GM19023 (cell line): ENCODE measurements at regions not wholly inside any gene's neighbourhood (a gene's known extent, or its start where the extent isn't known, plus 50 kb on each side); places are given as distances from the start of the nearest gene placed in this dataset.
"Not testable (repeated sequence)": the region's sequence is repeated elsewhere in the genome, so short reads cannot be mapped to it uniquely, and the experiment has no call there.

Experiments
- ATAC-seq: cut with Tn5 transposase; IDR thresholded peaks from one replicate; pipeline ENCODE4 v1.9.1; 2021; ENCODE audit warnings: mild to moderate bottlenecking, moderate library complexity; ENCODE audit not compliant: unreplicated experiment

DNA sequence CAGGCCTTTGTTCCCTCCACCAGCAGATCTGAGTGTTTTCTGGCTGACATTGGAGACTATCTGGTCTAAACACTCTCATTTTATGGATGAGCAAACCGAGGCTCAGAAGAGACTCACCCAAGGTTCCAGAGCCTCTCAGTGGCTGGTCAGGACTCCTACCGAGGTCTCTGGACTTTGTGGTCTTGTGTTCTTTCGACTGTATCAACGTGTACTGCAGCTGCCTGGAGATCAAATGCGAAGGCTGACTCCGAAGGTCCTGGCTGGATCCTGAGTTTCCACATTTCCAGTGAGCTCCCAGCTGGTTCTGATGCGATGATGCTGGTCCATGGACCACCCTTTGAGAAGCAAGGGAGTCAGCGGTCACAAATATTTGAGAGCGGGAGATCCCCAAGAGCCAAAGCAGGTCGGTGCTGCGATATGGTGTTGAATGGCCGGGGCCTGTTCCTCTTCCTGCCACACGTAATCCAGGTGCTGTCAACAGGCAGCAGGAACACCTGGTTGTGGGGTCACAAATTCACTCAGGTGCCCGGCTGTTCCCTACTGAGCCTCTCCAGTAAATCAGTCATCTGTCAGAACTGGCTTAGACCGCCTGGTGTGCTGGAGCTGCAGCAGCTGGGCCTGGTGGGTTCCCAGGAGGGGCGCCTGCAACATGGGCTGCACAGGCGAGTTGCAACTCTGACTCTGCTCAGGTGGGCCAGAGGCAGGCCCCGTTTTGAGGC is 94.8 kb upstream of the USP24 start:
- ATAC-seq = no peak

DNA sequence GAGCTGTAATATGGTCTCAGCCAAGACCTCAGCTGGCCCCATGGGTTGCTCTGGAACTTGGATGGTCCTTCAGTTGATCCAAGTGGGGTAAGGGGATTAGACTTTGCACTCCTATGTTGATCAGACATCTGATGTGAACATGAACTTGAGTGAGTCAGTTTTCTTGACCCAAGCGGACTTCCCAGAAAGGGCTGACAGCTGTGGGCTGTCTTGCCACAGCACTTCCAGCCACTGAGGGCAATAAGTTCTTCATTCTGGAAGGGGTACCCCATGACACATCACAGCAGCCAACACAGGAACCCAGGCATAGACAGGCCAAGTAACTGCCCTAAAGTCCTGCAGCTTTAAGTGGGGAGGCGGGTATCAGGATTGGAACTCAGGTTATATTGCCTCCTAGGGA is 93.9 kb upstream of the USP24 start:
- no peak for ATAC-seq

DNA sequence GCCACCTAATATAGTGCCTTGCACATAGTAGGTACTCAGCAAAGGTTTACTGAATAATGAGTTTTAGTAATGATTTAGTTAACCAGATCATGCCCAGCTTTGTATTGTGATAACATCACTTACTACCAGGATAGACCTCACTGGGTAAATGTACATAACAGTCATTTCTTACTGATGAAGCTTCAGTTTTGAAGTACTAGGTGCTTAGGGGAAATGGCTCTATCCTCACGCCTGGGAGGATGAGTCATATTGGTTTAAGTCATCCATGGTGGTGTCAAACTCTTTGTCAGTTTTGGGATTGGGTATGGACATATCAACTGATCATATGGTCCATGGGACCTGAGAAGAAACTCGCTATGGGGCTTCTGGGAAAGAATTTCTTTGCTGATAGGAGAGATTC is 90.6 kb upstream of the USP24 start:
- ATAC-seq = no peak

DNA sequence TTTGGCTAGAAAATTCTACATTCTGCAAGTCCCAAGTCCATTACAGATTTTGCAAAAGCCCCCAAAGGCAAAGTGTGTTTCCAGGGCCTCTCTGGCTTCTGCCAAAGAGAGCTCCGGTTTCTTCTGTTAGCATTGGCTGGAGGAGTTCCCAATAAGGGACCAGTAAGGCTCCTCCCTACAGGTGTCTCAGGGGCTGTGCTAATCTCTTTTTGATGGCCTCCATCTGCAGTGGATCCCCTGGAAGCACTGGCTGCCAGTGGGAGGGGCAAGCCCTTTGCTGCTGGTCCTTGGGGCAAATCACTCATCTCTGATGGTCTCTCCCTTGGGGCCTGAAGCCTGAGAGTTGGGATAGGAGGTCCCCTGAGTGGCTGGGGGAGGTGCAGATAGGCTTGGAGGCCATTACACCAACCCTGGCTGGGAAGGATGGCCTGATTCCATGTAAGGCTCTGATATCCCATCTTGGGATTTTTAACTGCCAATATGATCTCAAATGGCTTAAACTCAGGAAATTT is 89.1 kb upstream of the USP24 start:
- ATAC-seq = no peak

DNA sequence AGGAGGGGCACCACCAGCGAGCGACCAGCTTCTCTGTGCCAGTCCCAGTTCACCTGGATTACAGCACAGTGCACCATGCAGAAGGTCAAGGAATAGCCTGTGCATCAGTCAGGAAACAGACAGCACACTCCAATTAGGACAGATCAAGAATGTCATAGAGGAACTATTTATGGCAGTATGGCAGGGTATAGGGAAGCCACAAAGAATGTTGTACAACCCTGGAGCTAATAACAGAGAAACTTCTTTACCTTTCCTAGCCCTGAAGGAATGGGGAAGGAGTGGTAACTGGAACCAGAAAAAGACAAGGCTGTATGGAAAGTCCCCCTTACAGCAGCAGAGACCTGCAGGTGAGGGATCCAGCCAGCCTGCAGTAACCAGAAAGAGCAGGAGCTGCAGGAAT is 87.8 kb upstream of the USP24 start:
- ATAC-seq = no peak

DNA sequence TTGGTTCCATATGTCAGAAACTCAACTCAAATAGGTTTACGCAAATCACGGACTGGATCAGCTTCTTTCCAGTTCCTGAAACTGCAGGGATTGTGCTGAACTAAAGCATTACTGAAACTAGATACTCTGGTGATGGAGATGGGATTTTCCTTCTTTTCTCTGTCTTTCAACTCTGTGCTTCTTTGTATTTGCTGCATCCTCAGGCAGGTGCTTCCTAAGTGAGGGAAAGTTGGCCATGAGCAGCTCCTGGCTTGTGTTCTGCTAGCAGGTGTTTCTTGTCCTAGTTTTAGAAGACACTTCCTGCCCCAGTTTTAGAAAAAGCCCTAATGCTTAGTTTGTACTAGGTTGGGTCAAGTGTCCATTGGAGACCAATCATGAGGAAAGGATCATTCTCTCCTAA is 86.7 kb upstream of the USP24 start:
- no peak for ATAC-seq

DNA sequence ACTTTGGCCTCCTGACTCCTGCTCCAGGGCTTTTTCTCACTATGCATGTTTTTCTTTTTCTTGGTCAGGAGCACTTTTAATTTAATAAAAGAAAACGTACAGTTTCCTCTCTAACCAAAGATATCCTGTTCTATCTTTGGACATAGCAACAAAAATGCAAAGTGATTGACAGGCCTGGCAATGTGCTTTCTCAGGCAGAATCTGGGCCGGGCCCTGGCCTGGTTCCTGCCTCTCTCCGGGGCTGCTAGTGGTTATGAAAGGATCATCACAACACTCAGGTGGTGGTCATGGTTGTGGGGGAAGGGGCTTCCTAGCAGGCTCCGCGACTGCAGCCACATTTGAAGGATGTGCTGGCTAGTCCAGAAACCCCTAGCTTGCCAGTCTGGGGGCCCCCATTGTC is 85.8 kb upstream of the USP24 start:
- no peak for ATAC-seq

DNA sequence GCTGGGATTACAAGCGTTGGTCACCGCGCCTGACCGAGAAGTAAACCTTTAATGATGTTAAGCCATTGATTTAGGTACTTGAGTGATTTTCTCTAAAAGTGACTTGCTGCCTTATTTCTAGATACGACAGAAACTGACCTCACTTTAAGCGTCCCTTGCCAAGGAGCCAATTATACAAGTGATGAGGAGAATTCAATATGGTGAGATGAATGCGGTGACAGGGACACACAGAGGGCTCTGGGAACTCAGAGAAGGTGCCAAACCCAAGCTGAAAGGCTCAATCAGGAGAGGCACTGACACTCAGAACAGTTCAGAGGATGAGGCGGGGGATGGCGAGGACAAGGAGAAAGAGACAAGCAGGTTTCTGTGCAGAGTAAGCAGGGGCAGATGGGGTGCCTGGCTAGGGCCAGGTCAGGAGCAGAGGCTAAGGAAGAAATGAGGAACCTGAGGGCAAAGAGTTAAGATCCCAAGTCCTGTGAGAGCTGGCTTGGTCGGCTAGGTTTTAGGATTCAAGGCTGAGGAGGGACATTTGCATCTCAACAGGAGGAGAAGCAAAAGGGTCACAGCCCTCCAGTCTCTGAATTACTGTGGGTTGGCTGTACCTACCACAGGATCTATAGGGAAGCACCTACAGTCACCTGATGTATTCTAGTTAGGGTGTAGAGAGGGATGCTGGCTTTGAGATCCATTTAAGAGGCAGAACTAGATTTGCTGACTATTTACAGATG is 83.2 kb upstream of the USP24 start:
- ATAC-seq = no peak

DNA sequence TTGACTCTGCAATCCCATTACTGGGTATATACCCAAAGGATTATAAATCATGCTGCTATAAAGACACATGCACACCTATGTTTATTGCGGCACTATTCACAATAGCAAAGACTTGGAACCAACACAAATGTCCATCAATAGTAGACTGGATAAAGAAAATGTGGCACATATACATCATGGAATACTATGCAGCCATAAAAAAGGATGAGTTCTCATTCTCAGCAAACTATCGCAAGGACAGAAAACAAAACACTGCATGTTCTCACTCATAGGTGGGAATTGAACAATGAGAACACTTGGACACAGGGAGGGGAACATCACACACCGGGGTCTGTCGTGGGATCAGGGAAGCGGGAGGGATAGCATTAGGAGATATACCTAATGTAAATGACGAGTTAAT is 81.1 kb upstream of the USP24 start:
- ATAC-seq = not testable (repeated sequence)

DNA sequence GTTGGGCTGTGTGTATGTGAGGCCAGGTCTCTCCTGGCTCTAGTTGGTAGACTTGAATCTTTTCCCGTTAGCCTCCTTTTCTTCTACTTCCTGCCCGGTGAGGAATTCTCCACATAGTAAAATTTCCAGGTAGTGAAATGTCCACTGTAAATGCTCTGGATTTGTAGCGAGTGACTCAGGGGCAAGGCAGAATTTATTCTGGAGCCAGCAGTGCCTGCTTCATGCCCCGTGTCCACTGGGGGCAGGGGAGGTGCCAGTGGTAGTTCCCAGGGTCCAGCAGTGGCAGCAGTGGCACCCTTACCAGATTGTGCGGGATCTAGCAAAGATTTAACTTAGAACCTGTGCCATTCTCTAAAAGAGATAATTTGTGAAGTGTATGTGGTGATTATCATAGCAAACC is 74.5 kb upstream of the USP24 start:
- ATAC-seq = no peak

DNA sequence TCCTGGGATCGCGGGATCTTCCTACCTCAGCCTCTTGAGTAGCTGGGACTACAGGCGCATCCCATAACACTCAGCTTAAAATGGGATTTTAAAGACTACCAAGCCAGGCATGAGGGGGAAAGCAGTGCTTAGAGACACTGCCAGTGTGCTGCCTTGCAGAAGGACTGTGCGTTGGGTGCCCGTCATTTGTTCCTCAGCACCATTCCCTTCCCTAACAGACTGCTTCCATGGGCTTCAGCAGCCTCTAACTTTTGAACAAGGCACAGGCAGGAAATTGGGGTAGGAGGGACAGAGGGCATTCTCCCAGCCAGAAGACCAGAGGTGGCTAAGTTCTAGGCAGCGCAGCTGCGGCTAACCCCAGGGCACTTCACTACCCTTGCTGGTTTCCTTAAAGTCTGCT is 73.9 kb upstream of the USP24 start:
- ATAC-seq = no peak

DNA sequence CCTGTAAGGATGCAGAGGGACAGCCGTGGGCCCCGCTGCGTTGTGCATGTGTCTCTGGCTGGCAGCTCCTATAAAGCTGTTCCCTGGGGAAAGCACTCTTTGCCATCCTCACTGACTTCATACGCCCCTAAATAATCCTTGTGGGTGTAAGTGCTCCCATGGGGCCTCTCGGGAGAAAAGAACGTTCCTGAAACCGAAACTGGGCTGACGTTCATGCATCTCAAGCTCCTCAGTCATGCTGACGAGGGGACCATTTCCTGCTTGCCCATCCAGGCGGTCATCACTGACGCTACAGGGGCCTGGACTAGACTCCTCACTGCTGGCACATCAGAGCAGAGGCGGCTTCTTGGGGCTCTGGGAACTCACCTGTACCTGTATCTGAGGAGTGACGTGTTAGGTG is 73.1 kb upstream of the USP24 start:
- ATAC-seq = peak; percentile 80

DNA sequence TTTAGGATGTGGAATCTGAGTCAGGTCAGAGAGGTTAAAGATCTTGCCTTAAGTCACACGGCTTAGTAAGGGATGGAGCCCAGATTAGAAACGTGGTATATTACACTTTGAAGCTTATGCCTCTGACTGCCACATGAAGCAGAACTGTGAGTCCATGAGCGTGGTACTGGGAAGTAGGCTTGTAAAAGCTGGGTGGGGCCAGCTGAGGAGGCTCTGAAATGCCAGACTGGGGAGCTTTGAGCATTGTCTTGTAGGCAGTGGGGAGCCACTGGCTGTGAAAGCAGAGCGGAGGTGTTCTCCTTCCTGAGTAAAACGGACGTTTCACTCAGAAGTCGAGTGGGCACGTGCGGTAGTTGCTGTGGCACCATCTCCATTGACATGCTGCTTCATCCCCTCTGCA is 72.6 kb upstream of the USP24 start:
- ATAC-seq = peak; percentile 32

DNA sequence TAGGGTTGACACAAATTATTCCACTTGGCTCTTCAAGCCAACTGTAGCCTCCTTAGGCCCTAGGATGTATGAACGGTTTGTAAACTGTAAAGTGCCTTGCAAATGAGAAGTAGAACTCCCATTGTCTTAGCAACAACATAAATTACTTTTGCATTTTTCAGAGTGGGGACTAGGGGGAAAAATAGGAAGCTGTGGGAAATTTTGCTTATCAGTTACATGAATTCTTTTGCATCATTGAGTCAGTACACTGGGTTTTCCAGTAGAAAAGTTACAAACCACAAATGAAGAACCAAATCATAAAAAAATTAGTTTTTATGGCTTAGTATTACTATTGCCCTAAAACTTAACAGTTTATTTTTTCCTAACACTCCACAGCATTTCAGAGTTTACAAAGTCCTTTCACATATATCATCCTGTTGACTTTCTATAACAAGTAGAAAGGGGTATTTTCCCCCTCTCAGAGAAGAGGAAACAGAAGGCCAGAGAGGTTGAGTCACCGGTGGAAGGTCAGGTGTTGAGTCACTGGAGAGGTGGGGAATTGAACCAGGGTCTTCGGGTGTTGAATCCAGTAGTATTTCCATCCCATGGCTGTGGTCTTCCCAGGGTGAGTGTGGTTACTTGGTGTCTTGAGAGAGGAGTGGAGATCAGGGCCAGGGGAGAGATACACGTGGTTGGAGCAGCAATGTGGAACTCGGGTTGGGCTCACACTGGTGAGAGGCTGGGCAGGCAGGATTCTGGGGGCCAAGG is 71.9 kb upstream of the USP24 start:
- no peak for ATAC-seq

DNA sequence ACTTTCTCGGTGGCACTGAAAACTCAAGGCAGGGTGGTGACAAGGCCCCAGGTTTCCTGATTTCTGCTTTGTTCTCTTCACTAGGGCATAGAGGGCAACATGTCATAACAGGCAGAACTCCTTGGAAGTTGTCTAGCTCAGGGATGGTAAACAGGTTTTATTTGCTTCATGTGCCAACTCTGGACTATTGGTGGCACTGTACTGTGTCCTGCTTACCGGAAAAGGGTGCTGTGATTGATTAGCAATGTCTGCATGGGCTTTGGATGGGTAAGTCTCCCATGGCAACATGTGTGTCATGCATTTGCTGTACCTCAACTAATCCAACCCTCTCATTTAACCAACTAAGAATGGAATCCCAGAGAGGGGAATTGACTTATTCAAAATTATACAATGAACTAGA is 70.7 kb upstream of the USP24 start:
- ATAC-seq = no peak

DNA sequence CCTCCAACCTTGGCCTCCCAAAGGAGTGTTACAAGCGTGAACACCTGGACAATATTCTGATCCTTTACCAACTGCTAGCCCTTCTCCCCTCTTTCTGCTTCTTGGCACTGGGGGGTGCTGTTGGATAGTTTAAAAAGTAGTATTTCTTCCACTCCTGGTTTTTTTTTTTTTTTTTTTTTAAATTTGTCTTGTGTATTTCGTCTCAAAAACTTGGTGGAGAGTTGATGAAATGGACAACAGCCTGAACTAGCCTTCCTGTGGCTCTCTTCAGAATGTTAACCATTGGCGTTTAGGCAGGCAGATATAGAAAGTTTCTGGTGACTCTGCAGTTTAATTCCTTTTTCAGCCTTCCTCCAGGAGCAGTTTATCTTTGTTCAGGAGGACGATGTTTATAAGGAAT is 69.7 kb upstream of the USP24 start:
- no peak for ATAC-seq

DNA sequence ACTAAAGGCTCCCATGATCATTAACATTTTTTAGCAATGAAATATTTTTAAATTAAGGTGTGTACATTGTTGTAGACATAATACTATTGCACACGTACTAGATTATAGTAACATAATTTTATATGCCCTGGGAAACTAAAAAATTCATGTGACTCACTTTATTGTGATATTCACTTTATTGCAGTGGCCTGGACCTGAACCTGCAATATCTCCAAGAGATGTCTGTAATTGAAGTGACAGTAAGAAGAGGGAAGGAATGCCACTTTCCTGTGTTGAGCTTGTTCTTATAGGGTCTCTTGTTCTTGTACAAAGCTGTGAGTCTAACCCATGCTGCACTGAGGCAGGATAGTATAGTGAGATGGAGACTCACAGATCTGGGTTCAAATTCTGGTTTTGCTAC is 66.9 kb upstream of the USP24 start:
- ATAC-seq = no peak

DNA sequence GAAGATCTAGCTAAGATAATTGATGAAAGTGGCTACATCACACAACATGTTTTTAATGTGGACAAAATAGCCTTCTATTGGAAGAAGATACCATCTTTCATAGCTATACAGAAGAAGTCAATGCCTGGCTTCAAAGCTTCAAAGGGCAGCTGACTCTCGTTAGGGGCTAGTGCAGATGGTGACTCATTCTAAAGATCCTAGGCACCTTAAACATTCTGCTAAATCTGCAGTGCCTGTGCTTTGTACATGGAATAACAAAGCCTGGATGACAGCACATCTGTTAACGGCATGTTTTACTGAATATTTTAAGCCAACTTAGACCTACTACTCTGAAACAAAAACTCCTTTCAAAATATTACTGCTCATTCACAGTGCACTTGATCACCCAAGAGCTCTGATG is 65.6 kb upstream of the USP24 start:
- ATAC-seq = no peak

DNA sequence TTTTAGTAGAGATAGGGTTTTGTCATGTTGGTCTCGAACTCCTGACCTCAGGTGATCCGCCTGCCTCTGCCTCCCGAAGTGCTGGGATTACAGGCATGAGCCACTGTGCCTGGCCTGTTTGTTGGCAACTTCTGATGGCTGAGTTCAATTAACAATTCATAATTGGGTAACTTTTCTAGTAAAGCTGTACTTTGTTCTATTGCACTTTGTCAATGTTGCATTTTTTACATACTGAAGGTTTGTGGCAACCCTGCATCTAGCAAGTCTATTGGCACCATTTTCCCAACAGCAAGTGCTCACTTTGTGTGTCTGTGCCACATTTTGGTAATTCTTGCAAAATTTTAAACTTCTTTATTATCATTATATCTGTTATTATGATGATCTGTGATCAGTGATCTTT is 64.5 kb upstream of the USP24 start:
- no peak for ATAC-seq

DNA sequence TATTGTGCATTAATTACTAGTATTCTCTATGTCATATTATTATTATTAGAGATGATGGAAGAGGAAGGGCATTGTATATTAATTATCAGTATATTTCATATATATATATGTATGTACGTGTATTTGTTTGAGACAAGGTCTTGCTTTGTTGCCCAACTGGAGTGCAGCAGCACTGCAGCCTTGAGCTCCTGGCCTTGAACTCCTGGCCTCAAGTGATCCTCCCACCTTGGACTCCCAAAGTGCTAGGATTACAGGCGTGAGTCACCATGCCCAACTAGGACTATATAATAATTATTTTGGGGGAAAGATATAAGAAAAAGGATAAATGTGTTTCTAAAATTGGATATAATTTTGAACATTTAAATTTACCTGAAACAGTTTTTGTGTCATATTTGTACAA is 63.2 kb upstream of the USP24 start:
- no peak for ATAC-seq

DNA sequence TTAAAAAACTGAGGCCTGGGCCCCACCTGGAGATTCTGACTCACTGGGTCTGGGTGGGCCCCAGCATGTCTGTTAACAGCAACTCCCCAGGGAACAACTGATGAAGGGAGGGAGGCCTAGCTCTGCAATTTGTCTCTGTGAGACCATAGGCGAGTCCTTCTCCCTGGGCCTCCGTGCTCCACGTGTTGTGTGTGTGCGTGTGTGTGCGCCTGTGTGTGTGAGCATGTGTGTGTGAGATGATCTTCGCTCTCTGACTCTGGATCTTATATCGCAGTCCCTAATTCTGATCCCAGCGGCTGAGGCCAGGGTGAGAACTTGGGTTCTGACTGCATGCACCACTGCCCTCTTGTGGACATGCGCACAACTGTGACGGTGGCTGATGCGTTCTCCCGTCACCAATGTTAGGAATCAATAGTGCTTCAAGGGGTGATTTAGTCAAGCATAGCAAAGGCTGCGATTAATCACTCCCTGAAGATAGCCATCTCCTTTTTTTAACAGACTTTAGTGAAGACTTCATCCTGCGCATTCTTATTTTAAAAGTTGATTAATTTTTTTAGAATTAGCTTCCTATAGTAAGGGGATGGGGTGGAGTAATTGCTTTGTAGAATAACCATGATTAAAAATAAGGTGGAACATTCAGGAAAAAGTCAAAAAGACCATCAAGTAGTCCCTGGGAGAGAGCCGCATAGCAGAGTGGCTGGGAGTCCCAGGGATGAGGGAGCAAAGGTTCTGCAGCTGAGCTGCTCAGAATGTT is 62.4 kb upstream of the USP24 start:
- ATAC-seq = peak; percentile 91
